HEK293 (cell line): ENCODE measurements at regions not wholly inside any gene's neighbourhood (a gene's known extent, or its start where the extent isn't known, plus 50 kb on each side); places are given as distances from the start of the nearest gene placed in this dataset.

Source experiments
- CTCF ChIP-seq: fragments of 450-650 bp; formaldehyde crosslinking; IDR thresholded peaks from 2 replicates; pipeline ENCODE4 v1.5.1; 2016; ENCODE audit warnings: missing biosample characterization, missing genetic modification characterization
- ELK4 ChIP-seq: IDR thresholded peaks from 2 replicates; pipeline ENCODE4 v1.6.1; 2011; ENCODE audit warnings: mild to moderate bottlenecking, low read depth, low read length, borderline replicate concordance
- REST ChIP-seq: fragments of 450-650 bp; formaldehyde crosslinking; IDR thresholded peaks from 2 replicates; pipeline ENCODE4 v1.5.1; 2016; ENCODE audit warnings: missing biosample characterization, missing genetic modification characterization
- ZBTB1 ChIP-seq: fragments of 450-650 bp; formaldehyde crosslinking; IDR thresholded peaks from 2 replicates; pipeline ENCODE4 v1.5.1; 2016; ENCODE audit warnings: missing biosample characterization, missing genetic modification characterization
- ZIC2 ChIP-seq: fragments of 450-650 bp; formaldehyde crosslinking; IDR thresholded peaks from 2 replicates; pipeline ENCODE4 v1.5.1; 2016; ENCODE audit warnings: missing biosample characterization, missing genetic modification characterization
- ZNF121 ChIP-seq: fragments of 450-650 bp; formaldehyde crosslinking; IDR thresholded peaks from 2 replicates; pipeline ENCODE4 v1.5.1; 2016; ENCODE audit warnings: missing biosample characterization, missing genetic modification characterization
- ZNF488 ChIP-seq: fragments of 450-650 bp; formaldehyde crosslinking; IDR thresholded peaks from 2 replicates; pipeline ENCODE4 v1.5.1; 2016; ENCODE audit warnings: missing biosample characterization, missing genetic modification characterization
- ZNF830 ChIP-seq: fragments of 450-650 bp; IDR thresholded peaks from 2 replicates; pipeline ENCODE4 v1.5.0; 2018; ENCODE audit warnings: missing biosample characterization, missing genetic modification characterization, low read depth, mild to moderate bottlenecking, moderate library complexity
- ZSCAN4 ChIP-seq: fragments of 450-650 bp; formaldehyde crosslinking; IDR thresholded peaks from 2 replicates; pipeline ENCODE4 v1.5.1; 2017; ENCODE audit warnings: missing biosample characterization, missing genetic modification characterization

- TF ChIP-seq ZNF121 (tag by site-specific recombination) (no peak), ZBTB1 (tag by site-specific recombination) (no peak), ZNF488 (tag by site-specific recombination) (no peak), ELK4 (no peak), ZIC2 (tag by site-specific recombination) (no peak), CTCF (tag by site-specific recombination) (no peak), REST (tag by site-specific recombination) (no peak), ZSCAN4 (tag by site-specific recombination) (no peak), ZNF830 (tag by site-specific recombination) (no peak)
Observed at GRCh38 chr14:86723254-86723624, 1193.3 kb downstream of the FLRT2 start.
